NT2/D1 (cell line): ENCODE measurements at regions not wholly inside any gene's neighbourhood (a gene's known extent, or its start where the extent isn't known, plus 50 kb on each side); places are given as distances from the start of the nearest gene placed in this dataset.

ENCODE experiments used
- YY1 ChIP-seq: IDR thresholded peaks from 2 replicates; pipeline ENCODE4 v1.6.1; 2011; ENCODE audit not compliant: insufficient read length, insufficient read depth
- ZNF274 ChIP-seq: IDR thresholded peaks from 2 replicates; pipeline ENCODE4 v1.6.1; 2011; ENCODE audit warnings: mild to moderate bottlenecking, low read depth, low read length

DNA sequence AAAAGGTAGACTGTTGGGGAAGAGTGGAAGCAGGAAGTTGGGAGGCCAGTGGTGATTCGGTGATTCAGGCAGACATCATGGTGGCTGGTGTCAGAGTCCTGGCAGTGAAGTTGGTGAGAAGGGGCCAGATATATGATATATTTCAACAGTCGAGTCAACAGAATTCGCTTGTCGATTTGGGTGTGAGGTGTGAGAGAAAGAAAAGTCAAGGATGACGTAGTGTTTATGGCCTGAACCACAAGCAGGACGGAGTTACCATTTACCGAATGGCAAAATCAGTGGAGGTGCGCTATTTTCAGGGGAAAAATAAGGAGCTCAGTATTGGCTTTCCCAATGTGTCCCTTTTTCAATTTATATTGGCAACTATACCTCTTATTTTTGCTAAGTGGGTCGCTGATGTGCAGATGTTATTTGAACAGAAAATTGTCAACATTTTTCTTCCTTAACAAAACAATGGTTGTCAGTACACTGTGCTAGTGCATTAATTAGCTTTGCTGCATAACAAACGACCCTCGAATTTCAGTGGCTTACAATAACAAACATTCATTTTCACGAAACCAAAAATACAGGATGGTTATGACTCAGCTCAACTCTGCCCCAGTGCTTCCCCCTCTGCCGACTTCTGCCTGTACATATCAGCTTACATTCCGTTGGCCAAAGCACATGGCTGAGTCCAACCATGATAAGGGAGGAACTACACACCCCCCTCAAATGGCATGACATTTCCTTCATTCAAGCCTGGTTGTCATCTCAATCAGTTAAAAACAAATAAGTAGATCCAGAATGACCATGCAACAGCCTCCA, 255.0 kb upstream of the ZFP64 start:
- no peak for TF ChIP-seq ZNF274
- no peak for TF ChIP-seq YY1
